HG02763 (cell line): ENCODE measurements at regions not wholly inside any gene's neighbourhood (a gene's known extent, or its start where the extent isn't known, plus 50 kb on each side); places are given as distances from the start of the nearest gene placed in this dataset.
"Not testable (repeated sequence)": the region's sequence is repeated elsewhere in the genome, so short reads cannot be mapped to it uniquely, and the experiment has no call there.

Source experiments
- ATAC-seq: cut with Tn5 transposase; IDR thresholded peaks from one replicate; pipeline ENCODE4 v1.9.1; 2021; ENCODE audit warnings: mild to moderate bottlenecking, moderate library complexity; ENCODE audit not compliant: unreplicated experiment

- ATAC-seq, result no peak
Observed at GRCh38 chr4:189773909-189774308, 166.8 kb upstream of the FRG1 start.

- no peak for ATAC-seq
Observed at GRCh38 chr4:189779281-189779980, 161.2 kb upstream of the FRG1 start.

GRCh38 chr4:189780391-189780790, 160.3 kb upstream of the FRG1 start:
- ATAC-seq, result no peak

- ATAC-seq, result no peak
Observed at GRCh38 chr4:189784651-189785050, 156.0 kb upstream of the FRG1 start.

- ATAC-seq, result no peak
Observed at GRCh38 chr4:189785257-189785656, 155.4 kb upstream of the FRG1 start.

GRCh38 chr4:189786447-189786846, 154.2 kb upstream of the FRG1 start:
- ATAC-seq, result no peak

- no peak for ATAC-seq
Observed at GRCh38 chr4:189787216-189788031, 153.2 kb upstream of the FRG1 start.

- peak; percentile 91 for ATAC-seq
Observed at GRCh38 chr4:189792924-189793618, 147.6 kb upstream of the FRG1 start.

- no peak for ATAC-seq
Observed at GRCh38 chr4:189800545-189801088, 140.1 kb upstream of the FRG1 start.

- ATAC-seq, result no peak
Observed at GRCh38 chr4:189802884-189803283, 137.8 kb upstream of the FRG1 start.

- no peak for ATAC-seq
Observed at GRCh38 chr4:189804894-189805293, 135.8 kb upstream of the FRG1 start.

- no peak for ATAC-seq
Observed at GRCh38 chr4:189806506-189806905, 134.2 kb upstream of the FRG1 start.

- no peak for ATAC-seq
Observed at GRCh38 chr4:189807031-189807430, 133.6 kb upstream of the FRG1 start.

GRCh38 chr4:189809241-189809735, 131.4 kb upstream of the FRG1 start:
- no peak for ATAC-seq

- no peak for ATAC-seq
Observed at GRCh38 chr4:189809839-189810238, 130.8 kb upstream of the FRG1 start.

GRCh38 chr4:189810318-189811181, 130.1 kb upstream of the FRG1 start:
- ATAC-seq, result not testable (repeated sequence)

GRCh38 chr4:189815404-189816192, 125.1 kb upstream of the FRG1 start:
- no peak for ATAC-seq

- no peak for ATAC-seq
Observed at GRCh38 chr4:189822326-189822725, 118.3 kb upstream of the FRG1 start.

- ATAC-seq, result no peak
Observed at GRCh38 chr4:189823591-189823990, 117.1 kb upstream of the FRG1 start.
